SK-N-SH (cell line): ENCODE measurements at regions not wholly inside any gene's neighbourhood (a gene's known extent, or its start where the extent isn't known, plus 50 kb on each side); places are given as distances from the start of the nearest gene placed in this dataset.

Experiments
- CTCF ChIA-PET: fragments of 300-600, 350-600 bp; formaldehyde crosslinking; extraction: SDS; loops from one replicate; lab custom pipeline; 2021; lab: Yijun Ruan, JAX
- POLR2A ChIA-PET: fragments of 350-600 bp; sonication (Branson Sonifier 250); formaldehyde crosslinking; extraction: SDS; loops from one replicate; lab custom pipeline; 2020; ENCODE audit warnings: antibody characterized with exemption, inconsistent platforms; lab: Yijun Ruan, JAX
- DNase-seq: peaks from one replicate; pipeline ENCODE4 v3.0.0; 2012
- H2AFZ ChIP-seq: fragments of 200-600 bp; sonication (generic); 2 replicates; pipeline ENCODE4 v1.8.1; 2016; ENCODE audit warnings: antibody characterized with exemption, mild to moderate bottlenecking, low read depth
- H3F3A ChIP-seq: fragments of 200-600 bp; sonication (generic); replicated peaks from 2 replicates; pipeline ENCODE3; 2016; ENCODE audit warnings: antibody characterized with exemption, mild to moderate bottlenecking; ENCODE audit not compliant: insufficient read depth
- H3K27ac ChIP-seq, 2 experiments: fragments of 200-500 bp in 1 of 2; fragments of 200-600 bp in 1 of 2; sonication (Bioruptor generic) in 1 of 2; sonication (generic), shearing (Covaris generic) in 1 of 2; 2 replicates each; pipeline versions ENCODE4 v1.5.1 to v1.6.1; 2014 to 2016; ENCODE audit warnings: low read depth in 2 of 2, inconsistent platforms in 1 of 2, low read length in 1 of 2, mild to moderate bottlenecking in 1 of 2, mixed read lengths in 1 of 2
- H3K27me3 ChIP-seq: fragments of 200-600 bp; sonication (generic), shearing (Covaris generic); 2 replicates; pipeline ENCODE4 v1.6.1; 2016; ENCODE audit warnings: mixed run types; ENCODE audit not compliant: insufficient read depth
- H3K36me3 ChIP-seq, 2 experiments: fragments of 200-500 bp in 1 of 2; fragments of 200-600 bp in 1 of 2; sonication (Bioruptor generic) in 1 of 2; sonication (generic) in 1 of 2; replicated peaks in 1 of 2; 2 replicates each; pipeline versions ENCODE3 to v1.5.1; 2014 to 2016; ENCODE audit warnings: low read length in 1 of 2, mild to moderate bottlenecking in 1 of 2; ENCODE audit not compliant: insufficient read depth in 2 of 2, control insufficient read depth in 1 of 2
- H3K4me1 ChIP-seq, 2 experiments: fragments of 200-500 bp in 1 of 2; fragments of 200-600 bp in 1 of 2; sonication (Bioruptor generic) in 1 of 2; sonication (generic), shearing (Covaris generic) in 1 of 2; 2 replicates each; pipeline versions ENCODE4 v1.5.1 to v1.6.1; 2014 to 2016; ENCODE audit warnings: low read depth in 1 of 2, low read length in 1 of 2, mixed run types in 1 of 2; ENCODE audit not compliant: insufficient read depth in 2 of 2, control insufficient read depth in 1 of 2
- H3K4me2 ChIP-seq: fragments of 200-600 bp; sonication (generic), shearing (Covaris generic); 2 replicates; pipeline ENCODE4 v1.6.1; 2017; ENCODE audit warnings: mixed run types
- H3K4me3 ChIP-seq, 2 experiments: fragments of 200-500 bp in 1 of 2; fragments of 200-600 bp in 1 of 2; sonication (Bioruptor generic) in 1 of 2; sonication (generic), shearing (Covaris generic) in 1 of 2; 2 replicates each; pipeline versions ENCODE4 v1.5.1 to v1.8.1; 2014 to 2016; ENCODE audit warnings: low read depth in 2 of 2, inconsistent platforms in 1 of 2, low read length in 1 of 2, mild to moderate bottlenecking in 1 of 2, mixed read lengths in 1 of 2, moderate library complexity in 1 of 2
- H3K79me2 ChIP-seq: fragments of 200-600 bp; sonication (generic); 2 replicates; pipeline ENCODE4 v1.8.1; 2017; ENCODE audit warnings: mild to moderate bottlenecking; ENCODE audit not compliant: insufficient read depth
- H3K9ac ChIP-seq: fragments of 200-600 bp; sonication (generic); 2 replicates; pipeline ENCODE4 v1.6.1; 2017; ENCODE audit warnings: mixed run types
- H3K9me2 ChIP-seq: fragments of 200-600 bp; sonication (generic); 2 replicates; pipeline ENCODE4 v1.6.1; 2017; ENCODE audit warnings: mixed run types
- H3K9me3 ChIP-seq: fragments of 200-600 bp; sonication (generic); 2 replicates; pipeline ENCODE4 v1.6.1; 2017; ENCODE audit warnings: mixed run types, mild to moderate bottlenecking, moderate library complexity
- H4K20me1 ChIP-seq: fragments of 200-600 bp; sonication (generic); 2 replicates; pipeline ENCODE4 v1.6.1; 2017; ENCODE audit warnings: mild to moderate bottlenecking, mixed run types; ENCODE audit not compliant: insufficient read depth
- ELF1 ChIP-seq: IDR thresholded peaks from 2 replicates; pipeline ENCODE4 v1.4.0; 2012
- EP300 ChIP-seq, 2 experiments: IDR thresholded peaks; 2 replicates each; pipeline versions ENCODE4 v1.4.0 to v1.6.1; 2012; ENCODE audit warnings: borderline replicate concordance in 1 of 2, low read depth in 1 of 2, low read length in 1 of 2
- EZH2phosphoT487 ChIP-seq: fragments of 200-600 bp; sonication (generic); IDR thresholded peaks from 2 replicates; pipeline ENCODE4 v1.6.1; 2017; ENCODE audit warnings: low read depth, mixed run types, mild to moderate bottlenecking, antibody characterized with exemption, moderate library complexity, borderline replicate concordance
- FOSL2 ChIP-seq: IDR thresholded peaks from 2 replicates; pipeline ENCODE4 v1.4.0; 2012; ENCODE audit warnings: low read depth, mild to moderate bottlenecking, moderate library complexity, borderline replicate concordance
- FOXM1 ChIP-seq: IDR thresholded peaks from 2 replicates; pipeline ENCODE4 v1.4.0; 2012; ENCODE audit warnings: low read depth, mild to moderate bottlenecking
- GABPA ChIP-seq: IDR thresholded peaks from 2 replicates; pipeline ENCODE4 v1.4.0; 2012; ENCODE audit warnings: low read depth, mild to moderate bottlenecking
- GATA2 ChIP-seq: sonication (generic); formaldehyde crosslinking; IDR thresholded peaks from 2 replicates; pipeline ENCODE4 v1.5.0; 2020; ENCODE audit warnings: mild to moderate bottlenecking, missing genetic modification reagents
- JUND ChIP-seq: IDR thresholded peaks from 2 replicates; pipeline ENCODE4 v1.4.0; 2012
- MEF2A ChIP-seq: IDR thresholded peaks from 2 replicates; pipeline ENCODE4 v1.4.0; 2012; ENCODE audit warnings: low read depth, borderline replicate concordance
- NRF1 ChIP-seq: IDR thresholded peaks from 2 replicates; pipeline ENCODE4 v1.6.1; 2012; ENCODE audit warnings: low read depth, mild to moderate bottlenecking, low read length
- PBX3 ChIP-seq: IDR thresholded peaks from 2 replicates; pipeline ENCODE4; 2012
- POLR2AphosphoS5 ChIP-seq: IDR thresholded peaks from 2 replicates; pipeline ENCODE4 v1.6.1; 2012; ENCODE audit warnings: low read depth, low read length
- RCOR1 ChIP-seq: fragments of 150-350 bp; IDR thresholded peaks from 2 replicates; pipeline ENCODE4 v1.6.1; 2017; ENCODE audit warnings: antibody characterized with exemption, low read length
- REST ChIP-seq: IDR thresholded peaks from 2 replicates; pipeline ENCODE4 v1.6.1; 2012; ENCODE audit warnings: mild to moderate bottlenecking, low read depth, low read length, moderate library complexity
- SMC3 ChIP-seq: IDR thresholded peaks from 2 replicates; pipeline ENCODE4 v1.6.1; 2012; ENCODE audit warnings: low read depth, low read length, improper control_type of control experiment
- TCF12 ChIP-seq: IDR thresholded peaks from 2 replicates; pipeline ENCODE4 v1.4.0; 2012
- TEAD4 ChIP-seq: IDR thresholded peaks from 2 replicates; pipeline ENCODE4 v1.4.0; 2012; ENCODE audit warnings: mild to moderate bottlenecking, borderline replicate concordance; ENCODE audit not compliant: insufficient read depth
- USF2 ChIP-seq: fragments of 150-350 bp; IDR thresholded peaks from 2 replicates; pipeline ENCODE4 v1.6.1; 2017; ENCODE audit warnings: antibody characterized with exemption, low read length, low read depth, borderline replicate concordance
- WGBS: methylation state at CpG from one replicate; pipeline ENCODE4 v1.1.6; 2017; ENCODE audit warnings: low lambda C conversion rate; 5-methylcytosine and 5-hydroxymethylcytosine counted together

GRCh38 chr12:125645724-125646123, 580.5 kb downstream of the AACS start:
- H3K27ac ChIP-seq: no peak overlapping the region
- no peaks in the 10 kb centered on the region for H3K4me1 ChIP-seq
- POLR2A ChIA-PET: no interaction called here
- no peak overlapping the region for H3K4me2 ChIP-seq
- no peaks in the 10 kb centered on the region for H3K36me3 ChIP-seq
- CTCF ChIA-PET: no interaction called here
- 21% methylated on average over 5 of the region's 5 CpGs for WGBS
- no peak for TF ChIP-seq POLR2AphosphoS5
- no peak for TF ChIP-seq FOXM1
- TF ChIP-seq GATA2: no peak
- no peak for TF ChIP-seq ELF1
- TF ChIP-seq EP300 (IDR thresholded peaks at IDR 0.05; ENCODE audit: borderline replicate concordance in 1 of 2, low read depth in 1 of 2, low read length in 1 of 2): no peak
- no peak for TF ChIP-seq TCF12
- no peak for TF ChIP-seq REST
- no peak for TF ChIP-seq FOSL2
- TF ChIP-seq NRF1: no peak
- TF ChIP-seq SMC3: no peak
- no peak for TF ChIP-seq USF2
- no peak for TF ChIP-seq JUND
- no peak for TF ChIP-seq RCOR1
- TF ChIP-seq EZH2phosphoT487: no peak
- TF ChIP-seq TEAD4: no peak
- TF ChIP-seq GABPA: no peak
- TF ChIP-seq MEF2A: no peak
- TF ChIP-seq PBX3: no peak
- no peaks in the 10 kb centered on the region for H4K20me1 ChIP-seq
- no peaks in the 10 kb centered on the region for H3K79me2 ChIP-seq
- H3K4me3 ChIP-seq: no peak overlapping the region
- no peak overlapping the region for H3K9ac ChIP-seq
- no peak for DNase-seq
- H3K27me3 ChIP-seq: no peaks in the 10 kb centered on the region
- no peak overlapping the region for H2AFZ ChIP-seq
- H3K9me2 ChIP-seq: no peaks in the 10 kb centered on the region
- no peaks in the 10 kb centered on the region for H3F3A ChIP-seq
- H3K9me3 ChIP-seq: no peaks in the 10 kb centered on the region
